GM23338 (cell line): ENCODE measurements at regions not wholly inside any gene's neighbourhood (a gene's known extent, or its start where the extent isn't known, plus 50 kb on each side); places are given as distances from the start of the nearest gene placed in this dataset.

Experiments
- CREB1 ChIP-seq: fragments of 250-450 bp; sonication (Bioruptor Pico); IDR thresholded peaks from 2 replicates; pipeline ENCODE4 v1.5.0; 2020; ENCODE audit warnings: low read depth, mild to moderate bottlenecking, moderate library complexity
- CTCF ChIP-seq, 2 experiments: fragments of 200-600 bp in 1 of 2; sonication (generic) in 1 of 2; conservative IDR thresholded peaks; 2 replicates each; pipeline versions ENCODE4 v1.5.1 to v1.6.1; 2016 to 2017; ENCODE audit warnings: antibody characterized with exemption in 2 of 2, low read depth in 2 of 2, mild to moderate bottlenecking in 2 of 2, moderate library complexity in 1 of 2
- EZH2 ChIP-seq: fragments of 200-600 bp; sonication (generic); IDR thresholded peaks from one replicate; pipeline ENCODE4 v1.8.0; 2017; ENCODE audit warnings: antibody characterized with exemption, mild to moderate bottlenecking, low read depth; ENCODE audit not compliant: unreplicated experiment
- EZH2phosphoT487 ChIP-seq: fragments of 200-600 bp; sonication (generic); IDR thresholded peaks from one replicate; pipeline ENCODE4 v1.8.1; 2018; ENCODE audit warnings: antibody characterized with exemption; ENCODE audit not compliant: unreplicated experiment
- POLR2AphosphoS5 ChIP-seq: IDR thresholded peaks from 2 replicates; pipeline ENCODE4 v1.6.1; 2016; ENCODE audit warnings: antibody characterized with exemption, low read depth
- REST ChIP-seq: IDR thresholded peaks from one replicate; pipeline ENCODE4 v1.6.1; 2018; ENCODE audit warnings: antibody characterized with exemption; ENCODE audit not compliant: unreplicated experiment
- ZNF462 ChIP-seq: fragments of 250-450 bp; sonication (Bioruptor Pico); IDR thresholded peaks from 2 replicates; pipeline ENCODE4 v1.5.0; 2020; ENCODE audit warnings: mild to moderate bottlenecking, moderate library complexity

GRCh38 chr11:69396948-69397307, 84.5 kb upstream of the LINC01488 start:
- TF ChIP-seq CTCF (conservative IDR thresholded peaks at IDR 0.05; ENCODE audit: low read depth in 2 of 2): no peak
- TF ChIP-seq ZNF462: no peak
- no peak for TF ChIP-seq CREB1
- TF ChIP-seq EZH2phosphoT487: no peak
- TF ChIP-seq POLR2AphosphoS5: no peak
- no peak for TF ChIP-seq EZH2
- TF ChIP-seq REST: no peak
